ENCODE measurements at regions not wholly inside any gene's neighbourhood (a gene's known extent, or its start where the extent isn't known, plus 50 kb on each side); places are given as distances from the start of the nearest gene placed in this dataset.

GRCh38 chr11:103546236-103546635, 437.0 kb downstream of the DYNC2H1 start:
- no peak for DNase-seq (ENCODE audit: extremely low spot score)
- CTCF ChIA-PET: interaction anchor here (0.7 to 1.7 kb wide), 4 partner anchors 8 to 54 kb away, joined by 3 to 5 read pairs (median 4); no protein-coding TSS in a partner anchor
- POLR2A ChIA-PET: no interaction called here
- no peak for TF ChIP-seq CTCF (IDR thresholded peaks at IDR 0.05; ENCODE audit: control extremely low read depth, extremely low read depth, low read depth, missing control alignments)

DNA sequence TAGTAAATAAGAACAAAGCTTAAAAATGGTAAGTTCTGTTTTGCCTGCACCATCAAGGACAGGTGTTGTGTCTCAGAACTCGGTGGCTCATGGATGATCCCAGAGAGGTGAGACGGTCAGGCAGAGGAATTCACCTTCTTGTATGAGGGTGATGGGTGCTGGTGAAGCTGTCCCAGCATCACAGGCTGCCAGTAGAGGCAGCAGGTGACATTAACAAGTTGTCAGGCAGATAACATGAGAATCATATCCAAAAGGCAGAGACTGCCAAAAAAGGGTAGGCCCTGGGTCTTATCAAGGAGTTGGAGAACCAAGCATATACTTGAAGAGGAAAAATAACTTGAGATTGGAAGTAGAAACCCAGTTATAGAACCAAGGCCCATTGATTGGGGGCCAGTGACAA, 437.8 kb downstream of the DYNC2H1 start:
- POLR2A ChIA-PET: no interaction called here
- CTCF ChIA-PET: interaction anchor here (0.8 to 1.7 kb wide), 3 partner anchors 9 to 54 kb away, joined by 3 to 5 read pairs (median 3); no protein-coding TSS in a partner anchor

GRCh38 chr11:103547691-103548090, 438.5 kb downstream of the DYNC2H1 start:
- TF ChIP-seq CTCF (IDR thresholded peaks at IDR 0.05; ENCODE audit: control extremely low read depth, extremely low read depth, low read depth, missing control alignments): no peak
- no peak for DNase-seq (ENCODE audit: extremely low spot score)
- CTCF ChIA-PET: interaction anchor here (0.7 to 2.3 kb wide), 4 partner anchors 9 to 222 kb away, joined by 3 to 8 read pairs (median 5); no protein-coding TSS in a partner anchor
- POLR2A ChIA-PET: no interaction called here

More for the DNA sequence above, 437.8 kb downstream of the DYNC2H1 start:
- DNase-seq (ENCODE audit: extremely low spot score): no peak
- TF ChIP-seq CTCF (IDR thresholded peaks at IDR 0.05; ENCODE audit: control extremely low read depth, extremely low read depth, low read depth, missing control alignments): no peak

DNA sequence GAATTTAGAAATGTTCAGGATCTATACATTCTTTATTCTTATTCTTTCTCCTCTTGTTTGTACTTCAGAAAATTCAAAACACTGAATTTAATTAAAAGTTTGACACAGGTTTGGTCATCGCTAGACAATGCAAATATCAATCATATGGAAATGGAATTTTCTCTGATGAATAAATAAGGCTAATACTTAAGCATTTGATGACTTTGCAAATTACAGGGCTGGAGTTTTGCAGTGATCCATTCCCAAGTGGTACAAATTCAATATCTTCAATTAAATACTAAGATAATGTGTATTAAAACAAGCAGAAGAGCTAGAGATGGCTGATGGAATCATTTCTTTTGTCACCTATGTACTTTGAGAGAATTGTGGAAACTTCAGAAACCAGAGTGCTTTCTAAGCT, 439.6 kb downstream of the DYNC2H1 start:
- no peak for DNase-seq (ENCODE audit: extremely low spot score)
- POLR2A ChIA-PET: no interaction called here
- CTCF ChIA-PET: interaction anchor here (1.7 to 2.3 kb wide), 2 partner anchors 10 to 11 kb away, joined by 7 to 8 read pairs; no protein-coding TSS in a partner anchor
- TF ChIP-seq CTCF (IDR thresholded peaks at IDR 0.05; ENCODE audit: control extremely low read depth, extremely low read depth, low read depth, missing control alignments): no peak

GRCh38 chr11:103550811-103551210, 441.6 kb downstream of the DYNC2H1 start:
- POLR2A ChIA-PET: no interaction called here
- no peak for DNase-seq (ENCODE audit: extremely low spot score)
- TF ChIP-seq CTCF (IDR thresholded peaks at IDR 0.05; ENCODE audit: control extremely low read depth, extremely low read depth, low read depth, missing control alignments): no peak
- CTCF ChIA-PET: no interaction called here

DNA sequence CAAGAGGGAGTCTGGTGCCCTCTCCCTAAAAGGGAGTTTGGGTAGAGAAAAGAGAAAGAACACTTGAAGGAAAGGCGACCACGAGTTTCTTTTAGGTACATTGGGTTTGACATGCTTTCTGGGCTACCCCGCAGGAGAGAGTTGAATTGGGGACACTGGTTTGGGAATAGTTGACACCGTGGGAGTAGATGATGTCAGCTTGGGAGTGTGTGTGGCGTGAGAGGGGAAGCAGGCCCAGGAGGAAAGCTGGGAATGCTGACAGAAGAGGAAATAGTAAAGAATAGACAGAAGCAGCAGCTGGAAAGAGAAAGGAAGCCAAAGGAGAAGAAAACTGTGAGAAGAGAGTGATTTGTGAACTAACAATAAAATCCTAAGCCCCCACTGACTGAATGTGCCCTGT, 442.9 kb downstream of the DYNC2H1 start:
- no peak for DNase-seq (ENCODE audit: extremely low spot score)
- TF ChIP-seq CTCF (IDR thresholded peaks at IDR 0.05; ENCODE audit: control extremely low read depth, extremely low read depth, low read depth, missing control alignments): no peak
- CTCF ChIA-PET: no interaction called here
- POLR2A ChIA-PET: no interaction called here
